ENCODE measurements at regions not wholly inside any gene's neighbourhood (a gene's known extent, or its start where the extent isn't known, plus 50 kb on each side); places are given as distances from the start of the nearest gene placed in this dataset.

DNA sequence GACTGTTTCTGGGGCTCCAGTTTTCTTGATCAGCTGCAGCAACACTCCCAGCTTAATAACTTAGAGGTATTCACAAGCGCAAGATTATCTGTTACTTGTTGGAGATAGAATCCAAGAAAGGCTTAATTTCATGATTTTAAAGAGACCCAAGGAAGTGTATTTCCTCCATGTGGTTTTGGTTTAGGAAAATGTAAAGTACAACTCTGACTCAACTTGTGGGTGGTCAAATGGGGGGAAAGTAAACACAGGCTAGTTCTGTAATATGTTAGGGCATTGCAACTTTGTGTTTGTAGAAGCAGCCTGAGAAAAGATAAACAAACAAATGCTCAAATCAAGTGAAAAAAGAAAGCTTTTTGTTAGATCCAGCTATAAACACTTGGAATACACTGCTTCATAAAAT is 90.1 kb upstream of the COL3A1 start:
- DNase-seq (ENCODE audit: low read depth, low spot score): peak; percentile 74
- TF ChIP-seq, protein P1, sequence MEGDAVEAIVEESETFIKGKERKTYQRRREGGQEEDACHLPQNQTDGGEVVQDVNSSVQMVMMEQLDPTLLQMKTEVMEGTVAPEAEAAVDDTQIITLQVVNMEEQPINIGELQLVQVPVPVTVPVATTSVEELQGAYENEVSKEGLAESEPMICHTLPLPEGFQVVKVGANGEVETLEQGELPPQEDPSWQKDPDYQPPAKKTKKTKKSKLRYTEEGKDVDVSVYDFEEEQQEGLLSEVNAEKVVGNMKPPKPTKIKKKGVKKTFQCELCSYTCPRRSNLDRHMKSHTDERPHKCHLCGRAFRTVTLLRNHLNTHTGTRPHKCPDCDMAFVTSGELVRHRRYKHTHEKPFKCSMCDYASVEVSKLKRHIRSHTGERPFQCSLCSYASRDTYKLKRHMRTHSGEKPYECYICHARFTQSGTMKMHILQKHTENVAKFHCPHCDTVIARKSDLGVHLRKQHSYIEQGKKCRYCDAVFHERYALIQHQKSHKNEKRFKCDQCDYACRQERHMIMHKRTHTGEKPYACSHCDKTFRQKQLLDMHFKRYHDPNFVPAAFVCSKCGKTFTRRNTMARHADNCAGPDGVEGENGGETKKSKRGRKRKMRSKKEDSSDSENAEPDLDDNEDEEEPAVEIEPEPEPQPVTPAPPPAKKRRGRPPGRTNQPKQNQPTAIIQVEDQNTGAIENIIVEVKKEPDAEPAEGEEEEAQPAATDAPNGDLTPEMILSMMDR (IDR thresholded peaks at IDR 0.05; ENCODE audit: low read depth, low read length): no peak
- in situ Hi-C loops (cut with HindIII; ENCODE audit: low sequenced_read_pairs): no loop called here
- H3K4me3 ChIP-seq (ENCODE audit: low read depth, low read length): no peak overlapping the region

DNA sequence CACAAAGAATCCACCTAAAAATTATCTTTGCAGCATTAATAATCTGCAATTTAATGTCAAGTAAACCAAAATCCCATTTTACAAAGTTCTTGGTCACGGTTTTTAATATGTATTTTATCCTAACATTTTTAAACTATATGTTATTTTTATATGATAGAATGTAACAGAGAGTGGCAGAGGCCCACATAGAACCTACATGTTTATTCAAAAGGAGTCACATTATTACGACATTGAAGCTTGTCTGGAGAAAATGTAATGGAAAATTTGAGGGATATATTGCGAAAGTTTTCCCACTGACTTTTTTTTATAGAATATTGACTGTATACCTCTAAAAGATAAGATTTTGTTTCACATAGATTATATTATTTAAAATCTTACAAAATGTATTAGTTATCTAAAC is 89.7 kb upstream of the COL3A1 start:
- no peak overlapping the region for H3K4me3 ChIP-seq (ENCODE audit: low read depth, low read length)
- TF ChIP-seq, protein P1 (IDR thresholded peaks at IDR 0.05; ENCODE audit: low read depth, low read length): no peak
- DNase-seq (ENCODE audit: low read depth, low spot score): peak; percentile 22
- in situ Hi-C loops (cut with HindIII; ENCODE audit: low sequenced_read_pairs): no loop called here

DNA sequence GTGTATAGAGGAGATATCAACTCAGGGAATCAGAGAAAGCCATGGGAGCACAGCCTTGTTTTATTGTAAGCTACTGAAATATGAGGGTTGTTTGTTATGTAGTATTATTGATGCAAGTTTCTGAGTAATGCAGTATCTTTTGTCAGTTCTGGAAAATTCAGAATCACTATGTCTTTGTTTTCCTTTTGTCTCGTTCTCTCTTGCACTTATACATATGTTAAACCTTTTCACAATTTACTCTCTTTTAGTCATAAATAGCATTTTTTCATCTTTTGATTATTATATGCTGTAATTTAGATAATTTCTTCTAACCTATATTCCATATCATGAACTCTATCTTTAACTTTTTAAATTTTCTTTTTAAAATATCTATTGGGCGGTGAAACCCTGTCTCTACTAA is 85.0 kb upstream of the COL3A1 start:
- no peak for DNase-seq (ENCODE audit: low read depth, low spot score)
- in situ Hi-C loops (cut with HindIII; ENCODE audit: low sequenced_read_pairs): no loop called here
- H3K4me3 ChIP-seq (ENCODE audit: low read depth, low read length): no peak overlapping the region
- TF ChIP-seq, protein P1 (IDR thresholded peaks at IDR 0.05; ENCODE audit: low read depth, low read length): no peak

DNA sequence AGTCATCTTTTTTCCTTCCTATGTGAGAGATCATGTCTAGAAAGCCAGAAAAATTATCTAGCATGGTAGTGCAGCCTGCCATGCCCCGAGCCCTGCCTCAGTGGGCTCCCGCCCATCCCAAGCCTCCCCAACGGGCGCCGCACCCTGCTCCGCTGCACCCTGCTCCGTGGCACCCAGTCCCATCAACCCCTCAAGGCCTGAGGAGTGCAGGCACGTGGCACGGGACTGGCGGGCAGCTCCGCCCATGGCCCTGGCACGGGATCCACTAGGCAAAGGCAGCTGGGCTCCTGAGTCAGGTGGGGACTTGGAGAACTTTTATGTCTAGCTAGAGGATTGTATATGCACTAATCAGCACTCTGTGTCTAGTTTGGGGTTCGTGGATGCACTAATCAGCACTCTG is 83.4 kb upstream of the COL3A1 start:
- H3K4me3 ChIP-seq (ENCODE audit: low read depth, low read length): no peak overlapping the region
- in situ Hi-C loops (cut with HindIII; ENCODE audit: low sequenced_read_pairs): no loop called here
- TF ChIP-seq, protein P1 (IDR thresholded peaks at IDR 0.05; ENCODE audit: low read depth, low read length): no peak

DNA sequence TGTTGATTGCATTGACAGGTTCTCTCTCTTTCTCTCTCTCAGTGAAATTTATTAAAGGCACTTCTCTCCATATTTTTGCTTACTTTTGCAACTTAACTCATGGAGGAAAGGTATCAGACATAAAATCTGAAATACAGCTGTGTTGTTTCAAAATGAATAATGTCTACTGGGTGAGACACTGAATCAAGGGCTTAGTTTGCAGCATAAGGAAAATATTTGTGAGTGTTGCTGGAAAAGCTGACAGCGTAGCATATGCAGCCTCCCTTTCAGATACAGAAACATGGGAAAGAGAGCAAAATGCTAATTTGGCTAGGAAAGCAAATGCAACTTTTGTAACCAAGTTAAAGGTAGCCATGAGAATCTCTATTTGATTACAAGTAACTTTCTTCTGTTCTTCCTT is 81.5 kb upstream of the COL3A1 start:
- TF ChIP-seq, protein P1 (IDR thresholded peaks at IDR 0.05; ENCODE audit: low read depth, low read length): no peak
- DNase-seq (ENCODE audit: low read depth, low spot score): no peak
- H3K4me3 ChIP-seq (ENCODE audit: low read depth, low read length): no peak overlapping the region
- in situ Hi-C loops (cut with HindIII; ENCODE audit: low sequenced_read_pairs): no loop called here

More for the DNA sequence above, 83.4 kb upstream of the COL3A1 start:
- DNase-seq (ENCODE audit: low read depth, low spot score): no peak

DNA sequence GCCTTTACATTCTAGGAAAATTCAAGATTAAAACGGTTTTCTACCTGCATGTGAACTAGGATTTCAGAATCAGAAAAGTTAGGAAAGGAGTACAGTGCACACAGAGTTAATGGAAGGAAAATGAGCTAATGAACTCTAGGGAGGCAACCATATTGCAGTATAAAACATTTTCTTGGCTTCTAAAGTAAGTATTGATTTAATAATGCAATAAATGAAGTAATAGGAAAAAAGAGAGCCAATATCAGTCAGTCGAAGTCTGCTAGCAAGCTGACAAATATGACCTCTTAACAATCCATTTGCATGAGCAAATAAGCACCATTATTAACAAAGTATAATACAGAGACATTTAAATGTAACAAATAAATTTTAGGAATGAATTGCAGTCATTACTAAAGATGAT is 80.2 kb upstream of the COL3A1 start:
- in situ Hi-C loops (cut with HindIII; ENCODE audit: low sequenced_read_pairs): no loop called here
- DNase-seq (ENCODE audit: low read depth, low spot score): no peak
- H3K4me3 ChIP-seq (ENCODE audit: low read depth, low read length): no peak overlapping the region
- TF ChIP-seq, protein P1 (IDR thresholded peaks at IDR 0.05; ENCODE audit: low read depth, low read length): no peak

DNA sequence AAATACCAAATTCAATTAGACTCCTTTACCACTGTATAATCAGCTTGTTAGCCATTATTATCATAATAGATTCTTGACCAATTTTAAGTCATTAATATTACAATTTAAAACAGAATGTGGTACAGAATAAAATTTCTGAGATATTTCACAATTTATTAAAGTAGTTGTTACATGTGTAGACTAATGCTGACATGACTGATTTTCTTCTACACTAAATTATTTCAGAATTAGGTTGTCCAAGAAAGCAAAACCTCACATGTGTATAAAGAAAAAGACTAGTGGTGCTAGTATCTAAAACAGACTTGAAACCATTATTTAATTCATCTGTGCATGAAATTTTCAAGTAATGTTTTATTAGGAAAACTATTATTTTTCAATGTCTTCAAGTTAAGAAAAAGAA is 79.2 kb upstream of the COL3A1 start:
- DNase-seq (ENCODE audit: low read depth, low spot score): no peak
- in situ Hi-C loops (cut with HindIII; ENCODE audit: low sequenced_read_pairs): no loop called here
- H3K4me3 ChIP-seq (ENCODE audit: low read depth, low read length): no peak overlapping the region
- TF ChIP-seq, protein P1 (IDR thresholded peaks at IDR 0.05; ENCODE audit: low read depth, low read length): no peak
